ENCODE measurements at regions not wholly inside any gene's neighbourhood (a gene's known extent, or its start where the extent isn't known, plus 50 kb on each side); places are given as distances from the start of the nearest gene placed in this dataset.

GRCh38 chrX:115494161-115494560 lies 66.8 kb upstream of the PLS3 start:
- 55 to 66% methylated on average over 3 of the region's 3 CpGs for WGBS, 2 donors
- no peak overlapping the region for H3K4me3 ChIP-seq
- DNase-seq (no peak), ATAC-seq (ENCODE audit: low FRiP score in 2 of 2) (no peak)
- TF ChIP-seq CTCF (IDR thresholded peaks at IDR 0.05), result no peak
- no peak for TF ChIP-seq POLR2A (IDR thresholded peaks at IDR 0.05)
- no peak for TF ChIP-seq EP300 (IDR thresholded peaks at IDR 0.05)
- no peak for TF ChIP-seq POLR2AphosphoS5 (IDR thresholded peaks at IDR 0.05)
- no peaks in the 10 kb centered on the region for H3K9me3 ChIP-seq
- H3K4me1 ChIP-seq, result no peaks in the 10 kb centered on the region
- H3K27me3 ChIP-seq, result no peaks in the 10 kb centered on the region
- H3K36me3 ChIP-seq, result no peaks in the 10 kb centered on the region
- H3K27ac ChIP-seq, result no peak overlapping the region

- no peak for ATAC-seq (ENCODE audit: low FRiP score in 2 of 2)
- H3K4me3 ChIP-seq, result no peak overlapping the region
- H3K9me3 ChIP-seq, result no peaks in the 10 kb centered on the region
- no peak overlapping the region for H3K27ac ChIP-seq
- TF ChIP-seq EP300 (IDR thresholded peaks at IDR 0.05) (no peak), POLR2A (IDR thresholded peaks at IDR 0.05) (no peak), CTCF (IDR thresholded peaks at IDR 0.05) (no peak), POLR2AphosphoS5 (IDR thresholded peaks at IDR 0.05) (no peak)
- 53 to 56% methylated on average over 3 of the region's 3 CpGs for WGBS, 2 donors
- H3K27me3 ChIP-seq, result no peaks in the 10 kb centered on the region
- no peaks in the 10 kb centered on the region for H3K4me1 ChIP-seq
- no peak for DNase-seq
- H3K36me3 ChIP-seq, result no peaks in the 10 kb centered on the region
Measured at GRCh38 chrX:115499112-115499805, 61.7 kb upstream of the PLS3 start.

GRCh38 chrX:115503099-115503498 lies 57.9 kb upstream of the PLS3 start:
- Histone ChIP-seq H3K27ac (no peak overlapping the region), H3K36me3 (no peaks in the 10 kb centered on the region), H3K4me3 (no peak overlapping the region), H3K4me1 (no peaks in the 10 kb centered on the region), H3K27me3 (no peaks in the 10 kb centered on the region), H3K9me3 (no peaks in the 10 kb centered on the region)
- WGBS, 2 donors, result 55 to 67% methylated on average over 1 to 3 of the region's 3 CpGs
- TF ChIP-seq EP300 (IDR thresholded peaks at IDR 0.05) (no peak), POLR2A (IDR thresholded peaks at IDR 0.05) (no peak)
- ATAC-seq (ENCODE audit: low FRiP score in 2 of 2) (no peak), DNase-seq (no peak)

- no peak overlapping the region for H3K27ac ChIP-seq
- 58 to 70% methylated on average over 3 of the region's 3 CpGs for WGBS, 2 donors
- DNase-seq, result no peak
- H3K27me3 ChIP-seq, result no peaks in the 10 kb centered on the region
- no peaks in the 10 kb centered on the region for H3K36me3 ChIP-seq
- H3K4me3 ChIP-seq, result no peak overlapping the region
- TF ChIP-seq EP300 (IDR thresholded peaks at IDR 0.05) (no peak), CTCF (IDR thresholded peaks at IDR 0.05) (no peak), POLR2AphosphoS5 (IDR thresholded peaks at IDR 0.05) (no peak), POLR2A (IDR thresholded peaks at IDR 0.05) (no peak)
- no peaks in the 10 kb centered on the region for H3K4me1 ChIP-seq
- peaks cover 0 to 4% (median 0%) of the 10 kb centered on the region in 4 donors for H3K9me3 ChIP-seq
- ATAC-seq (ENCODE audit: low FRiP score in 2 of 2), result no peak
Measured at GRCh38 chrX:115504167-115504566, 56.8 kb upstream of the PLS3 start.

Data from upper lobe of left lung (tissue), 6 donors.